ENCODE measurements at regions not wholly inside any gene's neighbourhood (a gene's known extent, or its start where the extent isn't known, plus 50 kb on each side); places are given as distances from the start of the nearest gene placed in this dataset.

DNA sequence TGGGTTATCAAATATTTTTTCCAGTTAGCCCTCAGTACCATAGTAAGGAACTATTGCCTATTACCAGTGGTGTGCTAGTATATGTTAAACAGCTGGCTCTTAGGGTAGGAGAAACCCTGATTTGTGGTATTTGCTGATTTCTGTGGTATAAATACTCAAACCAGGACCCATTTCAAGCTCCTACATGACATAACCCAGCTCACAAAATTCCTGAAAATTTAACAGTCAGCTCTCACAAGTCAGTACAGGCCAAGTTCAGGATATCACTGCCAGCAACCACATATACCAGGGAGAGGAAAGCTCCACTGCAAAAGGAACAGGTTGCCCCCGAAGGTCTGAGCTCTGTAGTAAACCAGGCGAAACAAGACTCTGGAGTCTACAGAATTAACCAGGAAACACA is 315.3 kb downstream of the NOVA1 start:
- TF ChIP-seq SUZ12 (IDR thresholded peaks at IDR 0.05; ENCODE audit: extremely low read depth, insufficient read depth, insufficient read length), result no peak
- no peak for TF ChIP-seq YY1 (IDR thresholded peaks at IDR 0.05; ENCODE audit: insufficient read depth, insufficient read length)
- TF ChIP-seq ZNF274 (IDR thresholded peaks at IDR 0.05; ENCODE audit: low read depth, low read length), result no peak
